Activated CD8-positive, alpha-beta memory T cell treated with anti-CD3 and anti-CD28 coated beads for 24 hours (primary cell): ENCODE measurements at regions not wholly inside any gene's neighbourhood (a gene's known extent, or its start where the extent isn't known, plus 50 kb on each side); places are given as distances from the start of the nearest gene placed in this dataset.
"Not testable (repeated sequence)": the region's sequence is repeated elsewhere in the genome, so short reads cannot be mapped to it uniquely, and the experiment has no call there.

Experiments used
- DNase-seq: peaks from one replicate; pipeline ENCODE4 v3.0.0-alpha.2; 2020

GRCh38 chr2:132273585-132273984 lies 111.8 kb upstream of the ANKRD30BL start:
- DNase-seq: not testable (repeated sequence)

DNA sequence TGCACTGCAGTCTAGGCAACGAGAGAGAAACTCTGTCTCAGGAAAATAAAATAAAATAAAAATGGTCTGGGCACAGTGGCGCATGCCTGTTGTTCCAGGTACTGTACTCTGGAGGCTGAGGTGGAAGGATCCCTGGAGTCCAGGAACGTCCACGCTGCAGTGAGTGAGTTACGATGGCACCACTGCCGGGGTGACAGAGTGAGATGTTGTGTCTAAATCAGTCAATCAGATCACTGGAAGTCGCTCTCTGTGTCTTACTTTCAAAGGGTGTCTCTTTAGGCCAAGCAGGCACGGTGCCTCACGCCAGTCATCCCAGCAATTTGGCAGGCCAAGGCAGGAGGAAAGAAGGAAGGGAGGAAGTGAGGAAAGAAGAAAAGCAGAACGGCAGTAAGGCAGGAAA lies 112.2 kb upstream of the ANKRD30BL start:
- no peak for DNase-seq

- no peak for DNase-seq
These were observed 113.6 kb upstream of the ANKRD30BL start for GRCh38 chr2:132275396-132275795.

- DNase-seq: no peak
These were observed 114.8 kb upstream of the ANKRD30BL start for GRCh38 chr2:132276571-132276981.

DNA sequence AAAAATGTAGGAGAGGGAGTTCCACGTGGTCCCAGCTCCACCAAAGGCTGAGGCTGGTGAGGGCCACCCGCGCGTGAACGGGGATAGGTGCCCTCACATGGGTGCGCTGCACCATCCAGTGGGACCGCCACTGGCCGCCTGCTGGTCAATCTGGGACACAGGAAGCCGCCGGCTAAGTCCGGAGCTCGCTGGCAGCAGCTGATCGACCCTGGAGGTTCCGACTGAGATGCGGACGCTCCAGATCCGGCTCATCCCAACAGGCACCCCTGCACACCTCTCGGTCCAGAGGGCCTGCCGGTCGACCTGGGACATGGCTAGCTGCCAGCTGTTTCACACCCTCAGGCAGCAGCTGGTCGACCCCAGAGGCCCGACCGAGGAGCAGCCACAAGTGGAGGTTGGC lies 116.5 kb upstream of the ANKRD30BL start:
- no peak for DNase-seq

DNA sequence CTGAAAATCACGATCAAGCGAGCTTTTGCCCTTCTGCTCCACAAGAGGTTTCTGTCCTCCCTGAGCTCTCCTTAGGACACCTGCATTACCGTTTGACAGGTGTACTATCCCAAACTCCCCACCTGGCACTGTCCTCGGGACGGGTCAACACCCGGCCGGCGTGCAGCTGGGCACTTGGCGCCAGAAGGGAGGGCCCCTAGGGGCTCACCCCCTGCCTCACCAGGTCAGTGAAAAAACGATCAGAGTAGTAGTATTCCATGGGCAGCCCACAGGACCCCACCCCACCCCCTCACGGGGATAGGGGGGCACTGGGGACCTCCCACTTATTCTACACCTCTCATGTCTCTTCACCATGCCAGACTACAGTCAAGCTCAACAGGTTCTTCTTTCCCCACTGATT lies 117.6 kb upstream of the ANKRD30BL start:
- DNase-seq: no peak

DNA sequence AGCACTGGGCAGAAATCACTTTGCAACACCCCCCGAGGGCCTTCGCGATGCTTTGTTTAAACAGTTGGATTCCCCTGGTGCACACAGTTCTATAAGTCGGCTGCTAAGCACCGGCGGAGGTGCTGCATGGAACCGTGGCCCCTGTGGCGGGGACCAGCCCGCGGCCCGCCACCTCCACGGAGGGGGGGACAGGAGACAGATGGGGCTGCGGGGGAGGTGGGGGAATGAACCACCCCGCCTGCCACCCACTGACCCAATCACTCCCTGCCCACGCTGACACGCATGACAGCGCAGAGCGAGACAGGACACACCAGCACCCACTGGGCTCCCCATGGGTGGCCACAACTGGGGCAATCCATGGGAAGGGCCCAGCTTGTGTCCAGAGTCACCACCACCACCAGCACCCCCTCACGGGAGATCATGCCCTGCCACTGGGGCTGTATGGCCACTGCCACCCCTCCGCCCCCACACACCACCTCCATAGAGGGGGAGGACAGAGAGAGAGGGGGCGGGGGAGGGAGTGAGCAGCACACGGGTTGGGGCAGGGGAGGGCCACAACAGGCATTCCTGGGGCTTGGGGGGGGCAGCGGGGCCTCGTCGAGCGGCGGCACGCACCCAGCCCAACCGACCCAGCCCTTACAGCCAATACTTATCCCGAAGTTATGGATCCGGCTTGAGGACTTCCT lies 118.3 kb upstream of the ANKRD30BL start:
- no peak for DNase-seq

DNA sequence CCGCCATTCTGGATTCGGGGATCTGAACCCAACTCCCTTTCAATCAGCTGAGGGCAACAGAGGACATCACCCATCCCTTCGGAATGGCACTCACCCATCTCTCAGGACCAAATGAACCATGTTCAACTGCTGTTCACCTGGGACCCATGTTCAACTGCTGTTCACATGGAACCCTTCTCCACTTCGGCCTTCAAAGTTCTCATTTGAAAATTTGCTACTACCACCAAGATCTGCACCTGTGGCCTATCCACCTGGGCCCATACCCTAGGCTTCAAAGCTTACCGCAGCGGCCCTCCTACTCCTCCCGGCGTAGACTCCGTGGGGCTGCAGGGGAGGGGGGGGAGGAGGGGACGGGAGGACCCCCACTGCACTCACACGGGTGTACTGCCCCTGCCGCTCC lies 119.2 kb upstream of the ANKRD30BL start:
- DNase-seq: no peak

DNA sequence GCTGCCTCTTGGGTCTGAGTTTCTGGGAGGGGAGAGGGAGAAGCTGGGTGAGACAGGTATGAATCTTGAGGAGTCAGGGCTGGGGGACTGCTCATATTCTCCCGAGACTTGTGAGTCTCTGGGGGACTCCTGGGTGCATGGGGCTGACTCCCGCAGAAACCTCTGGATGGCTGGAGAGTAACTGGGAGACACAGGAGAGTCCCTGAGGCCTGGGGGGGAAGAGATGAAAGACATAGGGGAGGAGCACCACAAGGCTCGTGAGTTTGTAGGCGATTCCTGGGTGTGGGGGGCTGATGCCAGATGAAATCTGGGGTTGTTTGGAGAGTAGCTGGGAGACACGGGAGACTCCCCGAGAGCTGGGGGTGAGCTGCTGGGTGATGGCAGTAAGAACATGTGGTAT lies 120.4 kb upstream of the ANKRD30BL start:
- DNase-seq: not testable (repeated sequence)

DNA sequence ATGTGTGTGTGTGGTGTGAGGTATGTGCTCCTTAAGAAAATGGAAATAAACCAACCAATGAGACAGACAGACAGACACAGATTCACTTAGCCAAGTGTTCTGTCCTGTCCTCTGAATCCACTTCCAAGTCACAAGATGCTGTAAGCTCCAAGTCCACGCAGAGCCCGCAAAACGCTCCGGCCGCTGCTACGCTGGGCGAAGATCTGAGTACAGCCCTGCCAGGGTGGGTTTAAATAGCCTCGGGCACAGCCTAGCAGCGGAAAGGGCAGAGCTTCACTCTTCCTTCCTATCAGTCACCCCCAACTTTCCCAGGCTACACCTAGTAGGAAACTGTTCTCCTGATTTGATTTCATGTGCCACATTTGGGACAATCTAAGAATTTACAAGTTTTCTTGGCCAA lies 121.2 kb upstream of the ANKRD30BL start:
- DNase-seq: no peak

- DNase-seq: not testable (repeated sequence)
These were observed 124.6 kb upstream of the ANKRD30BL start for GRCh38 chr2:132286289-132286911.

DNA sequence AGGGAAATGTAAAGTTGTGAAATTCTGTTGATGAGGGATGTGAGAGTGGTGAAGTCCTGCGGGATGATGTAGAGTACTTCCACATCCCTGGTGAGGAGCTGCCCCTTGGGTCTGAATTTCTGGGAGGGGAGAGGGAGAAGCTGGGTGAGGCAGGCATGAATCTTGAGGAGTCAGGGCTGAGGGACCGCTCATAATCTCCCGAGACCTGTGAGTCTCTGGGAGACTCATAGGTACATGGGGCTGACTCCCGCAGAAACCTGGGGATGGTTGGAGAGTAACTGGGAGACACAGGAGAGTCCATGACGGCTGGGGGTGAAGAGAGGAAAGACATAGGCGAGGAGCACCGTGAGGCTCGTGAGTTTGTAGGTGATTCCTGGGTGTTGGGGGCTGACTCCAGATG lies 126.2 kb upstream of the ANKRD30BL start:
- DNase-seq: not testable (repeated sequence)

- DNase-seq: not testable (repeated sequence)
These were observed 127.4 kb upstream of the ANKRD30BL start for GRCh38 chr2:132289138-132289537.

GRCh38 chr2:132289812-132290211 lies 126.8 kb upstream of the GPR39 start:
- DNase-seq: not testable (repeated sequence)

DNA sequence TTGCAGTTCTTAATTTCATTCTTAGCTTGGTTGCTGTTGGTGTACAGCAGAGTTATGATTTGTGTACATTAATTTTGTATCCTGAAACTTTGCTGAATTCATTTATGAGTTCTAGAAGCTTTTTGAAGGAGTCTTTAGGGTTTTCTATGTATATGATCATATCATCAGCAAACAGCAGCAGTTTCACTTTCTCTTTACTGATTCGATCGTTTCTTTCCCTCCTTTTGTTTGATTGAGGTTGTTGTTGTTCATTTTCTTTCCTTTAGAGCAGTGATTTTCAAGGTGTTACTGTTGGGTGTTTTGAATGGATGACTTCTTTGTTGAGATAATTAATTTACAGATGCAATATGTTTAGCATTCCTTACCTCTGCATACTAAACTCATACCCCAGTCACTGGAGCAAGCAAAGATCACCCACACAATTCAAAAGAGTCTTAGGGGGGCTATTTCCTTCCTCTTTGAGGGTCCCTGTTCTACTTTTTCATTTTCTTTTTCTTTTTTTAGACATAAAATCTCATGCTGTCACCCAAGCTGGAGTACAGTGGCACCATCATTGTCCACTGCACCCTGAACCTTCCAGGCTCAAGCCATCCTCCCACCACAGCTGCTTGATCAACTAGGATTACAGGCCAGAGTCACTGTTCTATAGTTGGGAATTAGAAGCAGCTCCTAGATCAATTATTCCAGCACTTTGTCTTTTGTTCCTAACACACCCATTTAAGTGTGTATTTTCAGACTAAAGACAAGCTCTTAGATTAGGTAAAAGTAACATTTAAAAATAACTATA lies 115.8 kb upstream of the GPR39 start:
- DNase-seq: not testable (repeated sequence)

GRCh38 chr2:132304661-132305380 lies 111.8 kb upstream of the GPR39 start:
- DNase-seq: not testable (repeated sequence)

GRCh38 chr2:132307613-132308198 lies 108.9 kb upstream of the GPR39 start:
- not testable (repeated sequence) for DNase-seq

DNA sequence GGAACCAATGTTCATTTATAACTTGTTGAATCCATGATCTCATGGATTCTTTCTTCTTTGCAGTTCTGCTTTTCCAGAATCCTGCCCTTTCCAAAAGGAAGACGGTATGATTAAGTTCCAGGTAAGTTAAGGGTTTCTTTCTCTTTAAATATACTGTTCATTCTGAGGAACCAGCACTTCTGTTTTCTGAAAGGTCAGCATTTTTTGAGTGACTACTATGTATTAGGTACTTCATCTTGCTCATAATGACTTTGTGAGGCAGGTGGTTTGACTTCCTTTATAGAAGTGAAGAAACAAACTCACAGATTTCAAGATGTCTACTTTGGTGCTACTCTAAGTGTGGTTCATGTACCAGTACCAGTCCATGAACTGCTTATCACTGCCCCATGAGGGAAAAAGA lies 107.4 kb upstream of the GPR39 start:
- DNase-seq: not testable (repeated sequence)

GRCh38 chr2:132315546-132315945 lies 101.1 kb upstream of the GPR39 start:
- not testable (repeated sequence) for DNase-seq

DNA sequence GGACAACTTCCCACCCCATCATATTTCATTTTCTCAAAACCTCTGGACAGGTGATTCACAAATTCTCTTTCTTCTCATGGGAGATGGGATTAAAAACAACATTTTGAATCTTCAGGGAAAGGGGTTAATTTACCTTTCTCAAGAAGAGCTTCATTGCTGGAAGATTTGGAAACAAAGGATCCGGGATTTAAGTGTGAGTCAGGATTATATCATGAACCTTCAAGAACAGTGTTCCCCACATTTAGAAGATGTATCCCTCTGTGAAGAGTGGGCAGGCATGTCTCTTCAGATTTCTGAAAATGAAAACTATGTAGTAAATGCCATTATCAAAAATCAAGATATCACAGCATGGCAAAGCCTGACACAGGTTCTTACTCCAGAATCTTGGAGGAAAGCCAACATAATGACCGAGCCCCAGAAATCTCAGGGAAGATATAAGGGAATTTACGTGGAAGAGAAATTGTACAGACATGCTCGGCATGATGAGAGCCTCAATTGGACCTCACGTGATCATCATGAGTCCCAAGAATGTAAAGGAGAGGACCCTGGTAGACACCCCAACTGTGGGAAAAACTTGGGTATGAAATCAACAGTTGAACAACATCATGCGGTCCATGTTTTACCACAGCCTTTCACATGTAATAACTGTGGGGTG lies 99.5 kb upstream of the GPR39 start:
- DNase-seq: not testable (repeated sequence)

DNA sequence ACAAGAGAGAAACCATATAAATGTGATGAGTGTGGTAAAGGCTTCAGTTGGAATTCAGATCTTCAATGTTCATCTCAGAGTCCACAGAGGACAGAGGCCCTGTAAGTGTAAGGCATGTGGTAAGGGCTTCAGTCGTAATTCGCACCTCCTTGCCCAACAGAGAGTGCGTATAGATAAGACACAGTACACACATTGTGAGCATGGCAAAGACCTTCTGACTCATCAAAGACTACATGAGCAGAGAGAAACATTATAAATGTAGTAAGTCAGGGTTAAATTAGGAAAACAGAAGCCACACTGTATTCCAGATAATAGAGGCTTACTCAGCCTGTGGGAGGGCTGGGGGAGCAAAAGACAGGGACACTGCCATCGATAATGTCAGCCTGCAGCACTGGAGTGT lies 98.1 kb upstream of the GPR39 start:
- not testable (repeated sequence) for DNase-seq

DNA sequence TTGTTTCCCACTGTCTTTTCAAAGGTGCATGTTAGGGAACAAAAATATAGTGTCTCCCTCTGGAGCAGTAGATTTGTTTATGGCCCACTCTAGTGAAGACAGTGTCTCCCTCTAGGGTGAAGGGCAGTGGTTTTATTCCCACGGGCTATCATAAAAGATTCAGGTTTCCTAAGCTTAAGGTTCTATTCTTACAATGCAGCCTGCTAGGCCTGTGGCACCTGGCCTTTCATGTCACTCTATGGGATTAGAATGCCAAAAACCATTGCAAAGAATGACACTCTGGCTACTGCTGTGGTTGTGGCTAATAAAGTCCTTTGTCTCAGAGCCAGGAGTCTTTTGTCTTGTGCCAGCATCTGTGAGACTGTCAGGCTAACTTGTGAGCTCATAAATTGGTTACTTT lies 92.6 kb upstream of the GPR39 start:
- DNase-seq: not testable (repeated sequence)
